Pancreas (tissue), 10 donors: ENCODE measurements at regions not wholly inside any gene's neighbourhood (a gene's known extent, or its start where the extent isn't known, plus 50 kb on each side); places are given as distances from the start of the nearest gene placed in this dataset.

Experiments
- ATAC-seq, 4 donors: fragments of 200-7000 bp; cut with Tn5 transposase; one replicate each; pipeline versions ENCODE4 v1.8.0 to v1.9.1; 2020; ENCODE audit warnings: mild to moderate bottlenecking in 4 of 4, moderate library complexity in 4 of 4
- DNase-seq, 6 donors: peaks; one replicate each; pipeline ENCODE4 v3.0.0-alpha.2; 2020
- FAIRE-seq: peaks from 2 replicates; lab custom pipeline; 2012; peaks lifted over from hg19 to GRCh38; lab: Jason Lieb, UNC
- H3K27ac ChIP-seq, 4 donors: fragments of 200-600 bp; sonication (generic); 1 replicate in 3 of 4; 2 replicates in 1 of 4; pipeline versions ENCODE4 v1.5.0 to v1.8.0; 2020
- H3K27me3 ChIP-seq, 4 donors: fragments of 200-600 bp; one replicate each; pipeline ENCODE4 v1.8.0; 2021
- H3K36me3 ChIP-seq, 3 donors: fragments of 200-600 bp; sonication (generic) in 1 of 3; one replicate each; pipeline versions ENCODE4 v1.5.0 to v1.8.0; 2020 to 2021
- H3K4me1 ChIP-seq, 3 donors: fragments of 200-600 bp; one replicate each; pipeline ENCODE4 v1.8.0; 2021
- H3K4me3 ChIP-seq, 4 donors: fragments of 200-600 bp; sonication (generic) in 2 of 4; one replicate each; pipeline versions ENCODE4 v1.5.0 to v1.8.0; 2020 to 2021
- H3K9me3 ChIP-seq, 4 donors: fragments of 200-600 bp; one replicate each; pipeline ENCODE4 v1.8.0; 2021
- CTCF ChIP-seq, 4 donors: fragments of 200-600 bp; sonication (generic) in 3 of 4; IDR thresholded peaks; one replicate each; pipeline versions ENCODE4 v1.5.0 to v1.8.0; 2021; ENCODE audit warnings: antibody characterized with exemption in 4 of 4
- WGBS, 2 donors: extraction: QIAGEN DNeasy Blood & Tissue Kit; methylation state at CpG; one replicate each; pipeline ENCODE4 v1.1.7; 2013; 5-methylcytosine and 5-hydroxymethylcytosine counted together
- intact Hi-C, 3 donors: fragments of 100-400 bp; cut with DNase I; formaldehyde crosslinking; loops; one replicate each; pipeline versions ENCODE4 v1.11.1 to v1.14.2; 2022
- donor health status: healthy with polysubstance abuse.
- donor health status: DM: no; HTN: no; CAD: no; lungs with moderate emphysema.
- donor health status: DM: no; HTN: no; CAD: no.
- donor health status: control.
- donor health status: control.
- donor health status: Bipolar disorder and iron deficiency.
- donor health status: DM: yes; HTN: yes; CAD: no.
- donor health status: DM: no; HTN: no; CAD: no.
- donor health status: DM: no; HTN: no; CAD: no.
- donor health status: DM: yes; HTN: yes; CAD: no.

- FAIRE-seq = no peak
- DNase-seq = no peak
- no peaks in the 10 kb centered on the region for H3K9me3 ChIP-seq
Measured at GRCh38 chr20:41717483-41717882, 99.3 kb upstream of the CHD6 start.

GRCh38 chr20:41716911-41717310 is 98.7 kb upstream of the CHD6 start:
- no peak overlapping the region for H3K27ac ChIP-seq
- FAIRE-seq (no peak), DNase-seq (no peak), ATAC-seq (no peak)
- H3K36me3 ChIP-seq = no peaks in the 10 kb centered on the region
- no peak overlapping the region for H3K4me3 ChIP-seq
- no peaks in the 10 kb centered on the region for H3K27me3 ChIP-seq
- no peaks in the 10 kb centered on the region for H3K9me3 ChIP-seq
- intact Hi-C loops = no loop called here
- no peak for TF ChIP-seq CTCF (IDR thresholded peaks at IDR 0.05)
- no peaks in the 10 kb centered on the region for H3K4me1 ChIP-seq

More at GRCh38 chr20:41717483-41717882, 99.3 kb upstream of the CHD6 start:
- H3K4me1 ChIP-seq = no peaks in the 10 kb centered on the region
- peak in 1 of 4 donors; percentile 17 for ATAC-seq
- no peaks in the 10 kb centered on the region for H3K27me3 ChIP-seq
- H3K4me3 ChIP-seq = no peak overlapping the region
- H3K27ac ChIP-seq = no peak overlapping the region
- TF ChIP-seq CTCF (IDR thresholded peaks at IDR 0.05) = no peak
- intact Hi-C loops = no loop called here
- no peaks in the 10 kb centered on the region for H3K36me3 ChIP-seq
- 31 to 51% methylated on average over 3 of the region's 3 CpGs for WGBS, 2 donors

GRCh38 chr20:41716436-41716835 is 98.3 kb upstream of the CHD6 start:
- 60 to 83% methylated on average over 3 of the region's 3 CpGs for WGBS, 2 donors
- intact Hi-C loops = no loop called here
- FAIRE-seq (no peak), DNase-seq (no peak), ATAC-seq (no peak)
- Histone ChIP-seq H3K4me3 (no peak overlapping the region), H3K36me3 (no peaks in the 10 kb centered on the region), H3K4me1 (no peaks in the 10 kb centered on the region), H3K9me3 (no peaks in the 10 kb centered on the region), H3K27me3 (no peaks in the 10 kb centered on the region), H3K27ac (no peak overlapping the region)
- no peak for TF ChIP-seq CTCF (IDR thresholded peaks at IDR 0.05)

GRCh38 chr20:41715526-41715925 is 97.3 kb upstream of the CHD6 start:
- TF ChIP-seq CTCF (IDR thresholded peaks at IDR 0.05) = no peak
- Histone ChIP-seq H3K4me3 (no peak overlapping the region), H3K4me1 (no peaks in the 10 kb centered on the region), H3K36me3 (no peaks in the 10 kb centered on the region), H3K9me3 (no peaks in the 10 kb centered on the region), H3K27me3 (no peaks in the 10 kb centered on the region), H3K27ac (no peak overlapping the region)
- DNase-seq = no peak
- FAIRE-seq = no peak
- no peak for ATAC-seq
- 46 to 55% methylated on average over 1 of the region's 1 CpG for whole genome bisulfite sequencing, 2 donors
- intact Hi-C loops = no loop called here

- H3K27ac ChIP-seq = no peak overlapping the region
- TF ChIP-seq CTCF (IDR thresholded peaks at IDR 0.05) = no peak
- intact Hi-C loops = no loop called here
- ATAC-seq (no peak), FAIRE-seq (no peak), DNase-seq (no peak)
- no peak overlapping the region for H3K4me3 ChIP-seq
- H3K27me3 ChIP-seq = no peaks in the 10 kb centered on the region
- no peaks in the 10 kb centered on the region for H3K9me3 ChIP-seq
- 24 to 33% methylated on average over 1 of the region's 1 CpG for WGBS, 2 donors
- no peaks in the 10 kb centered on the region for H3K4me1 ChIP-seq
- no peaks in the 10 kb centered on the region for H3K36me3 ChIP-seq
Measured at GRCh38 chr20:41714030-41714429, 95.9 kb upstream of the CHD6 start.
